ENCODE measurements at regions not wholly inside any gene's neighbourhood (a gene's known extent, or its start where the extent isn't known, plus 50 kb on each side); places are given as distances from the start of the nearest gene placed in this dataset.

GRCh38 chr14:52155651-52156213, 86.9 kb upstream of the NID2 start:
- DNase-seq (ENCODE audit: low read depth in 1 of 2, low spot score in 1 of 2) = no peak
- Histone ChIP-seq H3K4me3 (replicated peaks; ENCODE audit: insufficient read depth, low read length) (no peak overlapping the region), H3K27me3 (ENCODE audit: insufficient read depth, poor library complexity, severe bottlenecking) (no peaks in the 10 kb centered on the region), H3K27ac (replicated peaks) (no peak overlapping the region)
- no peak for TF ChIP-seq CTCF (IDR thresholded peaks at IDR 0.05; ENCODE audit: insufficient read depth, low read length)
- TF ChIP-seq REST (IDR thresholded peaks at IDR 0.05; ENCODE audit: insufficient replicate concordance, low read depth) = no peak
- no peak for TF ChIP-seq SPI1 (IDR thresholded peaks at IDR 0.05; ENCODE audit: borderline replicate concordance, low read depth)
- no peak for TF ChIP-seq POLR2AphosphoS5 (IDR thresholded peaks at IDR 0.05; ENCODE audit: low read depth)
- TF ChIP-seq GABPA (IDR thresholded peaks at IDR 0.05; ENCODE audit: low read depth) = no peak

- no peak overlapping the region for H3K27ac ChIP-seq (replicated peaks)
- TF ChIP-seq SPI1 (IDR thresholded peaks at IDR 0.05; ENCODE audit: borderline replicate concordance, low read depth) = no peak
- TF ChIP-seq POLR2AphosphoS5 (IDR thresholded peaks at IDR 0.05; ENCODE audit: low read depth) = no peak
- no peak for TF ChIP-seq CTCF (IDR thresholded peaks at IDR 0.05; ENCODE audit: insufficient read depth, low read length)
- no peak for TF ChIP-seq REST (IDR thresholded peaks at IDR 0.05; ENCODE audit: insufficient replicate concordance, low read depth)
- no peaks in the 10 kb centered on the region for H3K27me3 ChIP-seq (ENCODE audit: insufficient read depth, poor library complexity, severe bottlenecking)
- H3K4me3 ChIP-seq (replicated peaks; ENCODE audit: insufficient read depth, low read length) = no peak overlapping the region
- no peak for DNase-seq (ENCODE audit: low read depth in 1 of 2, low spot score in 1 of 2)
These were observed 86.3 kb upstream of the NID2 start for GRCh38 chr14:52154992-52155650.

GRCh38 chr14:52153939-52154338, 85.1 kb upstream of the NID2 start:
- H3K27me3 ChIP-seq (ENCODE audit: insufficient read depth, poor library complexity, severe bottlenecking) = no peaks in the 10 kb centered on the region
- TF ChIP-seq SPI1 (IDR thresholded peaks at IDR 0.05; ENCODE audit: borderline replicate concordance, low read depth) (no peak), POLR2AphosphoS5 (IDR thresholded peaks at IDR 0.05; ENCODE audit: low read depth) (no peak), REST (IDR thresholded peaks at IDR 0.05; ENCODE audit: insufficient replicate concordance, low read depth) (no peak), GABPA (IDR thresholded peaks at IDR 0.05; ENCODE audit: low read depth) (no peak), CTCF (IDR thresholded peaks at IDR 0.05; ENCODE audit: insufficient read depth, low read length) (no peak)
- DNase-seq (ENCODE audit: low read depth in 1 of 2, low spot score in 1 of 2) = no peak
- no peak overlapping the region for H3K27ac ChIP-seq (replicated peaks)
- H3K4me3 ChIP-seq (replicated peaks; ENCODE audit: insufficient read depth, low read length) = no peak overlapping the region

Measured in HL-60 (cell line).